Germinal center (tissue), 1 donor: ENCODE measurements at regions not wholly inside any gene's neighbourhood (a gene's known extent, or its start where the extent isn't known, plus 50 kb on each side); places are given as distances from the start of the nearest gene placed in this dataset.
A peak's percentile ranks its signal among the peaks of the same experiment; 100 is the strongest.
"Not testable (repeated sequence)": the region's sequence is repeated elsewhere in the genome, so short reads cannot be mapped to it uniquely, and the experiment has no call there.

Experiments
- DNase-seq: peaks from one replicate; pipeline ENCODE4 v3.0.0; 2012; ENCODE audit warnings: mixed read lengths, low spot score

- no peak for DNase-seq
Measured at GRCh38 chr10:84571146-84571545, 242.8 kb downstream of the CCSER2 start.

- no peak for DNase-seq
Measured at GRCh38 chr10:84574102-84574501, 245.7 kb downstream of the CCSER2 start.

GRCh38 chr10:84581976-84582375 lies 253.6 kb downstream of the CCSER2 start:
- no peak for DNase-seq

- no peak for DNase-seq
Measured at GRCh38 chr10:84583501-84583900, 255.1 kb downstream of the CCSER2 start.

GRCh38 chr10:84587789-84588188 lies 259.4 kb downstream of the CCSER2 start:
- DNase-seq: no peak

GRCh38 chr10:84588426-84588825 lies 260.0 kb downstream of the CCSER2 start:
- DNase-seq: no peak

GRCh38 chr10:84588971-84589370 lies 260.6 kb downstream of the CCSER2 start:
- no peak for DNase-seq

- DNase-seq: no peak
Measured at GRCh38 chr10:84589526-84590205, 261.3 kb downstream of the CCSER2 start.

- DNase-seq: no peak
Measured at GRCh38 chr10:84590327-84591193, 262.2 kb downstream of the CCSER2 start.

- DNase-seq: no peak
Measured at GRCh38 chr10:84593506-84593905, 265.1 kb downstream of the CCSER2 start.

GRCh38 chr10:84596585-84596984 lies 268.2 kb downstream of the CCSER2 start:
- DNase-seq: no peak

GRCh38 chr10:84599254-84599653 lies 270.9 kb downstream of the CCSER2 start:
- no peak for DNase-seq

- no peak for DNase-seq
Measured at GRCh38 chr10:84600947-84601346, 272.6 kb downstream of the CCSER2 start.

- DNase-seq: not testable (repeated sequence)
Measured at GRCh38 chr10:84602543-84602942, 274.2 kb downstream of the CCSER2 start.

GRCh38 chr10:84603971-84604370 lies 275.6 kb downstream of the CCSER2 start:
- no peak for DNase-seq

GRCh38 chr10:84605802-84606201 lies 277.4 kb downstream of the CCSER2 start:
- DNase-seq: no peak

- DNase-seq: no peak
Measured at GRCh38 chr10:84606428-84606827, 278.0 kb downstream of the CCSER2 start.

GRCh38 chr10:84607044-84607443 lies 278.7 kb downstream of the CCSER2 start:
- no peak for DNase-seq

- DNase-seq: no peak
Measured at GRCh38 chr10:84607523-84607922, 279.1 kb downstream of the CCSER2 start.

GRCh38 chr10:84608126-84608525 lies 279.7 kb downstream of the CCSER2 start:
- no peak for DNase-seq

GRCh38 chr10:84613336-84614021 lies 285.1 kb downstream of the CCSER2 start:
- peak; percentile 36 for DNase-seq

- no peak for DNase-seq
Measured at GRCh38 chr10:84626397-84627087, 298.2 kb downstream of the CCSER2 start.
